NCI-H446 (cell line): ENCODE measurements at regions not wholly inside any gene's neighbourhood (a gene's known extent, or its start where the extent isn't known, plus 50 kb on each side); places are given as distances from the start of the nearest gene placed in this dataset.
"Not testable (repeated sequence)": the region's sequence is repeated elsewhere in the genome, so short reads cannot be mapped to it uniquely, and the experiment has no call there.

Source experiments
- DNase-seq, 2 experiments: peaks; one replicate each; lab custom pipeline; 2025; lab: John Stamatoyannopoulos, UW

GRCh38 chr4:188738290-188738689, 599.0 kb downstream of the TRIML1 start:
- not testable (repeated sequence) for DNase-seq

- DNase-seq: not testable (repeated sequence)
These were observed 600.9 kb downstream of the TRIML1 start for GRCh38 chr4:188740172-188740571.

- DNase-seq: not testable (repeated sequence)
These were observed 601.5 kb downstream of the TRIML1 start for GRCh38 chr4:188740791-188741190.

DNA sequence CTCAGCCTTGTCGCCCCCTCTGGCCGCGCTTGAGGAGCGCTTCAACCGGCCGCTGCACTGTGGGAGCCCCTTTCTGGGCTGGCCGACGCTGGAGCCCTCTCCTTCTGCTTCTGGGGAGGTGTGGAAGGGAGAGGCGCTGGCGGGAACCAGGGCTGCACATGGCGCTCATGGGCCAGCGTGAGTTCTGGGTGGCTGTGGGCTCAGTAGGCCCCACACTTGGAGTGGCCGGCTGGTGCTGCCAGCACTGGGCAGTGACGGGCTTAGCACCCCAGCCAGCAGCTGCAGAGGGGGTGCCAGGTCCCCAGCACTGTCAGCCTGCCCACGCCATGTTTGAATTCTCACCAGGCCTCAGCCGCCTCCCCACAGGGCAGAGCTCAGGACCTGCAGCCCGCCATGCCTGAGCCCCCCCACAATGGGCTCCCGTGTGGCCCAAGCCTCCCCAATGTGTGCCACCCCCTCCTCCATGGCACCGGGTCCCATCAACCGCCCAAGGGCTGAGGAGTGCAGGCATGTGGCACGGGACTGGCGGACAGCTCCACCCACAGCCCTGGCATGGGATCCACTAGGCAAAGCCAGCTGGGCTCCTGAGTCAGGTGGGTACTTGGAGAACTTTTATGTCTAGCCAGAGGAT, 615.2 kb downstream of the TRIML1 start:
- DNase-seq: no peak

DNA sequence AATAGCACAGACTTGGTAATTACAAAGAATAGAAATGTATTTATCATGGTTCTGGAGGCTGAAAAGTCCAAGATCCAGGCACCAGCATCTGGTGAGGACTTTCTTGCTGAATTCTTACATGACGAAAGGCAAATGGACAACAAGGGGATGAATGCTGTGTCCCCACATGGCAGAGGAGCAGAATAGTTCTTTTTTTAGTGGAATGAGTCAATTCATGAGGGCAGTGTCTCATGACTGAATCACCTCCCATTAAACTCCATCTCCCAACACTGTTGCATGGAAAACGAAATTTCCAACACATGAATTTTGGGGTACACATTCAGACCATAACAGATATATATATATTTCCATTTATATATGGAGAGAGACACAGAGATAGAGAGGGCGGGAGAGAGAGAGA, 628.3 kb downstream of the TRIML1 start:
- no peak for DNase-seq

GRCh38 chr4:188778905-188779304, 639.7 kb downstream of the TRIML1 start:
- DNase-seq: no peak

DNA sequence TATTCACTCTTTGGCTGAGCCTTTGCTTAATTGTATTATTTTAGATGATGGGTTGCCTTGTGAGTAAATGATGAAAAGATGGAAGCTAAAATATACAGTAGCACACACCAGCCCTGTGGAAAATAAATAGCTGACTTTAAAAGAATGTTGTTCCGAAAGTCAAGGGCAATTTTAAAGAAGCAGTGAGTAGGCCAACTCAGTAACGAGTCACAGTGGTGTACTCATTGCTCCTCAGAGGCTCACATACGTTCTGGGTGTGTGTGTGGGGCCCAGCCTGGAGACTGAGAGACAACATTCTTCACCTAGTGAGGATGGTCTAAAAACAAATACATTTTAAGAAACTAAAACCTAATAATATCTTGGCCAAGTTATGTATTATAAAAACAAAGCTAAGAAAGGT, 640.3 kb downstream of the TRIML1 start:
- no peak for DNase-seq

- DNase-seq: no peak
These were observed 640.8 kb downstream of the TRIML1 start for GRCh38 chr4:188780028-188780427.

DNA sequence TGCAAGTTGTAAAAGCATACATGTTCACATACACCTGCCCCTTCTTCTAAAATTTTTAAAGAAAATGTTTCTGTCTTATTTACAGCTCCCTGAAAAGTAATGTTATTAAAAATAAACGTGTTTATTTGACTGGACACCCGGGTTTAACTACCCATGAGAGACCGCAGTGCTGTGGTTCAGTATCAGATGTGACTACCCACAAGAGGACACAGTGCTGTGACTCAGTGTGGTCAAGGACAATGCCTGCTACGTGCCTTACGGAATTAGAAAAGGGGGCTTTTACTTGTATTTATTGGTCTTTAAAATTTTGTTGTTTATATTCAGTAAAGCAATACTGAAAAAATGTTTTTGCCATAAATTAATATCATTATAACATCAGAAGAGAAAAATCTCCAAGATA, 641.4 kb downstream of the TRIML1 start:
- no peak for DNase-seq

- DNase-seq: no peak
These were observed 642.4 kb downstream of the TRIML1 start for GRCh38 chr4:188781655-188782054.

- DNase-seq: no peak
These were observed 643.9 kb downstream of the TRIML1 start for GRCh38 chr4:188783175-188783574.

- DNase-seq: no peak
These were observed 644.4 kb downstream of the TRIML1 start for GRCh38 chr4:188783606-188784160.

GRCh38 chr4:188796600-188796999, 657.4 kb downstream of the TRIML1 start:
- DNase-seq: not testable (repeated sequence)

- not testable (repeated sequence) for DNase-seq
These were observed 657.8 kb downstream of the TRIML1 start for GRCh38 chr4:188797011-188797410.

DNA sequence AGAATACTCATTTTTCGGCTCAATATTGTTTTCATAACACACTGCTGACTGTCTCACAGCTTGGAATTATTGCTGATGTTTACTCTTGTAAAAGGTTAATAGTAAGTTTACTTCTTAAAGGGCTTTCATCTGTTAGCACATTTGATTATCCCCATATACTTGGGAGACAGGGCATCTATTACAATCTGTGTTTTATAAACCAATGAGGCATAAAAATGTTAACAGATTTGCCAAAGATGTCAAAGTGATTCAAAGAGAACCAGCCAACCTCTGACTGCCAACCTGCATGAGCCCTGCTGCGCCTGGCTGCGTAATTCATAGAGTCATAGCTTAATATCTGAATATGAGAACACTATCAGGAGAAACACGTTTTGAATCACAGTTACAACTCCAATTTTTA, 665.6 kb downstream of the TRIML1 start:
- DNase-seq: no peak

GRCh38 chr4:188811121-188811520, 671.9 kb downstream of the TRIML1 start:
- DNase-seq: no peak

GRCh38 chr4:188812644-188813043, 673.4 kb downstream of the TRIML1 start:
- no peak for DNase-seq

DNA sequence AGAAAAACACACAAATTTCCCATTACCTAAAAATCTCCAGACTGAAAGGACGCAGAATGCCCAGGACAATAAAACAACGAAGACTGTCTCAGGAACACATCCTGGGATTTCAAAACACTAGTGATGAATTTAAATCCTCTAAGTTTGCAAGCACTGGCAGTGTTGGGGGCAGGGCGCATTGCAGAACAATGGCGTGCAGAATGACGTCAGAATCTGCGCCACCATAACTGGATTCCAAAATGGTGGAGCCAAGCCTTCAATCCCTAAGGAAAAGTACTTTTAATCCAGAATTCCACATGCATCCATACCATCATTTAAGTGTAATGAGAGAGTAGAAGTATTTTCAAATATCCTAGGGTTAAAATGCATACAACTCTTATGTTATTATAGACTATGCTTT, 679.1 kb downstream of the TRIML1 start:
- DNase-seq: no peak

GRCh38 chr4:188819233-188819632, 680.0 kb downstream of the TRIML1 start:
- no peak for DNase-seq

GRCh38 chr4:188821500-188821899, 682.3 kb downstream of the TRIML1 start:
- no peak for DNase-seq

DNA sequence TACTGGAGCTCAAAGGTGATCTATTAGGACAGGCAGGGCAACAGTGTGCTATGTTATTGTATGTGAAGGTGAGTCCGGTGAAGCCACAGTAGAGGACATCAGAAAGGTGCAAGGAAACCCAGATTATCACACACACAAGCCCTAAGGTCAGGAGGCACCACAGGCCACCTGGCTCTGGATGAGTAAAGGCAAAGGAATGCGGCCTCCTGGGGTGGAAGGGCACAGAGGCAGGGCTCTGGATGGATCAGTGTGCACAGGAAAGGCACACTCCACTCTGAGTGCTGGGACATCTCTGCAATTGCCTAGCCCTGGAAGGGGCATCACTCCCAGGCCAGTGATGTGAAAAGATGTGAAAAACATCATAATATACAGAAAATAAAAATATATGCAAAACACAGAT, 683.5 kb downstream of the TRIML1 start:
- no peak for DNase-seq

DNA sequence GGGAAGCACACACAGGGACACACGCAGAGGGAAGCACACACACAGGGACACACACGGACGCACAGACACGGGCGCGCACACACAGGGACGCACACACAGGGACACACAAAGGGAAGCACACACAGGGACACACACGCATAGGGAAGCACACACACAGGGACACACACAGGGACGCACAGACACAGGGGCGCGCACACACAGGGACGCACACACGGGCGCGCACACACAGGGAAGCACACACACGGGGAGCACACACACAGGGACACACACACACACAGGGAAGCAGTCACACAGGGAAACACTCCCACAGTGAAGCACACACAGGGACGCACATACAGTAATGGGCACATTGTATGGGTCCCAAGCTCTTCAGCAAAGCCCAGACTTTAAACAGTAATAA, 685.3 kb downstream of the TRIML1 start:
- DNase-seq: no peak

- DNase-seq: no peak
These were observed 687.2 kb downstream of the TRIML1 start for GRCh38 chr4:188826393-188826792.

DNA sequence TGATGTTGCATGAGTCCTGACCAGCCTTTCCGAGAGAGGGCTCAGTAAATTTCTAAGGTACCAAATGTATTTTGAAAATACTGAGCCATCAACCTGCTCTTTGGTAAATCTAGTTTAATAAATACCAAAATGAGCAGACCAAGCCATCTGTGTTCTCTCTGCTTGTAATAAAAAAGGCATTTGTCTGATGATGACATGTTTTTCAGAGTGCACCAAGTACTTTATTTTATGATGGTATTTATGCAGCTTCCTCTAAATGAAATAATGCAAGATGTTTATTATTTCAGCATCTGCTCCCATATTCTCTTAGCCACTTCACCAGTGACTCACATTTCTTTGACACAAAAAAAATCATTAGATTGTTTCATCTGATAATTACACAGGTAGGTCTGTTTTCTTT, 700.5 kb downstream of the TRIML1 start:
- DNase-seq: no peak
